SK-N-SH treated with all-trans-retinoic acid at 6 μM for 48 hours (cell line): ENCODE measurements at regions not wholly inside any gene's neighbourhood (a gene's known extent, or its start where the extent isn't known, plus 50 kb on each side); places are given as distances from the start of the nearest gene placed in this dataset.

ENCODE experiments used
- ATAC-seq: fragments of 200-7000 bp; cut with Tn5 transposase; 3 replicates; pipeline ENCODE4 v1.9.1; 2020; ENCODE audit warnings: mild to moderate bottlenecking, moderate library complexity
- BACH2 ChIP-seq: fragments of 250-450 bp; sonication (Bioruptor Pico); IDR thresholded peaks from 2 replicates; pipeline ENCODE4 v1.9.0; 2021; ENCODE audit warnings: mild to moderate bottlenecking, borderline replicate concordance
- CREB5 ChIP-seq: fragments of 250-450 bp; sonication (Bioruptor Pico); IDR thresholded peaks from 2 replicates; pipeline ENCODE4 v1.5.1; 2020; ENCODE audit warnings: low read depth, mild to moderate bottlenecking, moderate library complexity
- CSDC2 ChIP-seq: fragments of 250-450 bp; sonication (Bioruptor Pico); IDR thresholded peaks from 2 replicates; pipeline ENCODE4 v1.5.0; 2020; ENCODE audit warnings: mild to moderate bottlenecking, moderate library complexity
- CSRNP3 ChIP-seq: fragments of 250-450 bp; sonication (Bioruptor Pico); IDR thresholded peaks from 2 replicates; pipeline ENCODE4 v1.5.1; 2021; ENCODE audit warnings: mild to moderate bottlenecking, moderate library complexity
- OSR1 ChIP-seq: fragments of 250-450 bp; sonication (Bioruptor Pico); IDR thresholded peaks from 2 replicates; pipeline ENCODE4 v1.8.0; 2022; ENCODE audit warnings: moderate library complexity, mild to moderate bottlenecking, inconsistent platforms
- POU6F1 ChIP-seq: fragments of 250-450 bp; sonication (Bioruptor Pico); IDR thresholded peaks from 2 replicates; pipeline ENCODE4 v1.8.0; 2021; ENCODE audit warnings: low read depth, mild to moderate bottlenecking, moderate library complexity, borderline replicate concordance
- PPARA ChIP-seq: fragments of 250-450 bp; sonication (Bioruptor Pico); IDR thresholded peaks from 2 replicates; pipeline ENCODE4 v1.5.0; 2020; ENCODE audit warnings: mild to moderate bottlenecking, borderline replicate concordance
- RARB ChIP-seq: fragments of 250-450 bp; sonication (Bioruptor Pico); IDR thresholded peaks from 2 replicates; pipeline ENCODE4 v1.8.0; 2021; ENCODE audit warnings: mild to moderate bottlenecking, moderate library complexity
- SNAI2 ChIP-seq: fragments of 250-450 bp; sonication (Bioruptor Pico); IDR thresholded peaks from 2 replicates; pipeline ENCODE4 v1.5.0; 2020; ENCODE audit warnings: mild to moderate bottlenecking, moderate library complexity
- TCF4 ChIP-seq: fragments of 250-450 bp; sonication (Bioruptor Pico); IDR thresholded peaks from 2 replicates; pipeline ENCODE4 v1.8.0; 2021; ENCODE audit warnings: mild to moderate bottlenecking, moderate library complexity, borderline replicate concordance
- TOX ChIP-seq: fragments of 250-450 bp; sonication (Bioruptor Pico); IDR thresholded peaks from 2 replicates; pipeline ENCODE4 v1.8.0; 2021; ENCODE audit warnings: mild to moderate bottlenecking, moderate library complexity, borderline replicate concordance
- TSHZ2 ChIP-seq: fragments of 250-450 bp; sonication (Bioruptor Pico); IDR thresholded peaks from 2 replicates; pipeline ENCODE4 v1.5.0; 2020; ENCODE audit warnings: mild to moderate bottlenecking, moderate library complexity
- ZFP30 ChIP-seq: fragments of 450-650 bp; formaldehyde crosslinking; IDR thresholded peaks from 2 replicates; pipeline ENCODE4 v1.5.0; 2022; ENCODE audit warnings: mild to moderate bottlenecking, moderate library complexity
- ZNF70 ChIP-seq: fragments of 450-650 bp; formaldehyde crosslinking; IDR thresholded peaks from 2 replicates; pipeline ENCODE4 v1.5.0; 2020; ENCODE audit warnings: mild to moderate bottlenecking, moderate library complexity
- ZNF8 ChIP-seq: fragments of 450-650 bp; formaldehyde crosslinking; IDR thresholded peaks from 2 replicates; pipeline ENCODE4 v1.5.0; 2020; ENCODE audit warnings: mild to moderate bottlenecking, moderate library complexity

DNA sequence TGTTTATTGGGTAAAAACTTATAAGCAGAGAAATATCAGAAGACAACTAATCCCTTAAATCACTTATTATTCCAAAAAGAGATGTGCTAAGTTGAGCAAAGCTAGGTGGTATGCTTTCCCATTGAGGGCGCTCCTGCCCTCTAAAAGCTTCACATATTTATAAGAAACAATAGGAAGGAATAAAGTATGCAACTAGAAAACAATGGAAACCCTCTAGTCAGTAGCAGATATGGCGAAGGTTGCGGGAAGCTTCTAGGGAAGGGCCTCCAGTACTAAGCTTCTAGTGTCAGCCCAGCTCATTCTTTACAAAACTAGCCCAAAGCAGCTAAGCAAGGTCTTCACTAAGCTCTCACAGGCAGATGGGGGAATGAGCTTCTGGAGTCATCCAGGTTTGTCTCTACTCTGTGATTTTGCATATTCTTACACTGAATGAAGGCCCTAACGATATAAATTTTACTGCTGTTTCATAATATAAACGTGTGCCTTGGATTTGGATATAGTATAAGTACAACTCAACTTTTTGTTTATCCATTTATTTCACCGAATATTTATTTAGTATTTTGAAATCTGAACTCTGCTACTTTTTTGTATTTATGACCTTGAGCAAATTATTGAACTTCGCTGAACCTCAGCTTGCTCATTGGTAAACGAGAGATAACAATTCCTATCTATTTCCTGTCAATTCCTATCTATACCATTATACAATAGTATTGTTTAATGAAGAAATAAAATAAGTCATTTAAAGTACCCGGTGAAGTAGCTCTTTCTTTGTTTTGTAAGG, 571.4 kb downstream of the ELAVL2 start:
- TF ChIP-seq PPARA (no peak), CSRNP3 (CRISPR knock-in tag) (no peak), ZFP30 (CRISPR knock-in tag) (no peak), ZNF70 (no peak), RARB (CRISPR knock-in tag) (no peak), SNAI2 (CRISPR knock-in tag) (no peak)
- TF ChIP-seq, all 23 proteins: peak for 0
- ATAC-seq = no peak

- no peak for ATAC-seq
- TF ChIP-seq ZNF70 = no peak
- TF ChIP-seq TCF4 (CRISPR knock-in tag) = no peak
- no peak for TF ChIP-seq POU6F1 (CRISPR knock-in tag)
- no peak for TF ChIP-seq CREB5 (CRISPR knock-in tag)
- no peak for TF ChIP-seq CSRNP3 (CRISPR knock-in tag)
- no peak for TF ChIP-seq CSDC2 (CRISPR knock-in tag)
- TF ChIP-seq TSHZ2 (CRISPR knock-in tag) = no peak
- no peak for TF ChIP-seq RARB (CRISPR knock-in tag)
- TF ChIP-seq ZNF8 = no peak
- no peak for TF ChIP-seq BACH2 (CRISPR knock-in tag)
Observed at GRCh38 chr9:23255346-23255745, 570.7 kb downstream of the ELAVL2 start.

DNA sequence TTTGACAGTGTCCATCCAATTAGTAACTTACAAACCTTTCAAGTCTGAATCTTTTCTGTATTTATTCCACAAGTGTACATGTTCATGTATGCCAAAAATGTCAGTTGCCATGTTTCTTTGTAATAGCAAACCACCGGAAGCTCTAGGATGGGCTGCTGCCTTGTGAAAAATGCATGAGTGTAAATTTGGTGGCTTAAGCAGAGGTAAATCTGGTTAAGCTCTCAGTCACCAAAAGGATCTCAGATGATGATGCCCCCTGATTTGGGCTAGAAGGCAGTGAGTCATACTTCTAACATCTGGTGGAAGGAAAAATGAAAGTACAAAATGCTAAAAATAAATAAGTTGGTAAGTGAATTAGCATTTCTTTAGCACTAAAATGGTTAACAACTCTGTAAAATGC, 567.5 kb downstream of the ELAVL2 start:
- TF ChIP-seq ZNF70 = no peak
- no peak for TF ChIP-seq PPARA
- no peak for TF ChIP-seq TSHZ2 (CRISPR knock-in tag)
- no peak for TF ChIP-seq ZFP30 (CRISPR knock-in tag)
- no peak for TF ChIP-seq SNAI2 (CRISPR knock-in tag)
- TF ChIP-seq ZNF8 = no peak
- no peak for TF ChIP-seq OSR1
- TF ChIP-seq TOX (CRISPR knock-in tag) = no peak
- TF ChIP-seq CSRNP3 (CRISPR knock-in tag) = no peak
- ATAC-seq = no peak
